ENCODE measurements at regions not wholly inside any gene's neighbourhood (a gene's known extent, or its start where the extent isn't known, plus 50 kb on each side); places are given as distances from the start of the nearest gene placed in this dataset.

- Histone ChIP-seq H3K4me2 (ENCODE audit: low read depth, low read length, poor library complexity, severe bottlenecking) (no peak overlapping the region), H3K36me3 (ENCODE audit: low read length) (no peaks in the 10 kb centered on the region), H3K27me3 (ENCODE audit: low read length) (no peaks in the 10 kb centered on the region), H2AFZ (ENCODE audit: low read depth, low read length, severe bottlenecking) (no peak overlapping the region), H3K9ac (ENCODE audit: low read length) (no peak overlapping the region), H3K79me2 (ENCODE audit: insufficient read depth, low read length) (no peaks in the 10 kb centered on the region), H3F3A (ENCODE audit: insufficient read depth) (no peaks in the 10 kb centered on the region), H3K9me3 (ENCODE audit: insufficient read depth, low read length) (no peaks in the 10 kb centered on the region), H4K20me1 (ENCODE audit: low read depth, low read length) (no peaks in the 10 kb centered on the region), H3K9me2 (replicated peaks; ENCODE audit: insufficient read depth, low read length) (no peaks in the 10 kb centered on the region), H3K4me3 (ENCODE audit: insufficient read depth, low read length, poor library complexity, severe bottlenecking) (no peak overlapping the region), H3K27ac (ENCODE audit: low read depth, low read length) (no peak overlapping the region)
- TF ChIP-seq CTCF (IDR thresholded peaks at IDR 0.05; ENCODE audit: insufficient read depth, low read length, poor library complexity, severe bottlenecking), result no peak
- no peak for TF ChIP-seq EZH2phosphoT487 (conservative IDR thresholded peaks at IDR 0.05; ENCODE audit: low read length)
These were observed 258.3 kb upstream of the KAZN start for GRCh38 chr1:14340002-14340785.

DNA sequence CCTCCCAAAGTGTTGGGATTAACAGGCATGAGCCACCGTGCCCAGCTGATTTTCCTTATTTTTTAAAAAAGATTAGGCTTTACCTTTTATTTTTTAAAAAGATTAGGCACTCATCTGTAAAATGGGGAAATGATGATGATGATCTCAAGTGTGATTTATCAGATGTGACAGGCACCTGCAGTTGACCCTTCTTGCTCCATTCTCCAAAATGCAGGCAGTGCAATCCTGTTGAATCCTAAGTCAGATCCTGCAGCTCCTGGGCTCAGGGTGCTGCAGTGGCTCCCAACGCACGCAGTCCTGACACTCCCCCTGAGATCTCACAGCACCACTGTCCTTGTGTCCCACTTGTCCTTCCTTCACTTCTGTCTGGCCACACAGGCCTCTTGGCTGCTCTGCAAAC lies 257.3 kb upstream of the KAZN start:
- Histone ChIP-seq H3K4me2 (ENCODE audit: low read depth, low read length, poor library complexity, severe bottlenecking) (no peak overlapping the region), H3K27me3 (ENCODE audit: low read length) (no peaks in the 10 kb centered on the region), H3K9me3 (ENCODE audit: insufficient read depth, low read length) (no peaks in the 10 kb centered on the region), H3K27ac (ENCODE audit: low read depth, low read length) (no peak overlapping the region), H3K9me2 (replicated peaks; ENCODE audit: insufficient read depth, low read length) (no peaks in the 10 kb centered on the region), H3F3A (ENCODE audit: insufficient read depth) (no peaks in the 10 kb centered on the region), H3K36me3 (ENCODE audit: low read length) (no peaks in the 10 kb centered on the region), H3K4me3 (ENCODE audit: insufficient read depth, low read length, poor library complexity, severe bottlenecking) (no peak overlapping the region), H3K79me2 (ENCODE audit: insufficient read depth, low read length) (no peaks in the 10 kb centered on the region), H4K20me1 (ENCODE audit: low read depth, low read length) (no peaks in the 10 kb centered on the region), H2AFZ (ENCODE audit: low read depth, low read length, severe bottlenecking) (no peak overlapping the region), H3K9ac (ENCODE audit: low read length) (no peak overlapping the region)
- TF ChIP-seq CTCF (IDR thresholded peaks at IDR 0.05; ENCODE audit: insufficient read depth, low read length, poor library complexity, severe bottlenecking), result no peak

DNA sequence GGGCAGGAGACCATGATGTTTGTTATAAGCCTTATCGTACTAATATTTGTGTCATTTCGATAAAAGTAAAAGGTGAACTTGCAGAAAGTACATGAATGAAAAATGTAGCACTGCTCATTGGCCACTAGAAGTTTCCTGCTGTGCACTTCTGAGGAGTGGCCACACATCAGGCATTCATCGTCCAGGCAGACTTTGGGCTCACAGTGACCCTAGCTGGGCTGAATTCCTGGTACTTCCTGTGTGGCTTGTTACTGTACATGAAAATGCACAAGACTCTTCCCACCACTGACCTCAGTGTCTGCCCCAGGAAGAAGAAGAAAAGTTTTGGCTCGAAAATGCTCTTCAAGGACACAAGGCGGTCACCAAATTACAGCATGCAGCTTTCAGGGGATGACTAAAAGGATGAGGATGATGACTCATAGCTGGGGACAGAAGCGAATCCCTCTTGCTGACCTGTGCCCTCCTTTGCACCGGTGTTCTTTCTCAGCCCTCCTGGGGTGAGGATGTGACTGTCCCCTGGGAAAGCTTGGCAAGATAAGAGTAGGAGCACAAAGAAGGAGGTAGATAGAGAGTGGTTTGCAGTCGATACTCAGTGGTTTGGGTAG lies 252.4 kb upstream of the KAZN start:
- no peaks in the 10 kb centered on the region for H3K27me3 ChIP-seq (ENCODE audit: low read length)
- H3K9ac ChIP-seq (ENCODE audit: low read length), result no peak overlapping the region
- no peaks in the 10 kb centered on the region for H3K36me3 ChIP-seq (ENCODE audit: low read length)
- no peak overlapping the region for H3K4me3 ChIP-seq (ENCODE audit: insufficient read depth, low read length, poor library complexity, severe bottlenecking)
- no peak overlapping the region for H2AFZ ChIP-seq (ENCODE audit: low read depth, low read length, severe bottlenecking)
- H3K4me2 ChIP-seq (ENCODE audit: low read depth, low read length, poor library complexity, severe bottlenecking), result no peak overlapping the region
- TF ChIP-seq EZH2phosphoT487 (conservative IDR thresholded peaks at IDR 0.05; ENCODE audit: low read length) (no peak), CTCF (IDR thresholded peaks at IDR 0.05; ENCODE audit: insufficient read depth, low read length, poor library complexity, severe bottlenecking) (no peak)
- no peaks in the 10 kb centered on the region for H3F3A ChIP-seq (ENCODE audit: insufficient read depth)
- H4K20me1 ChIP-seq (ENCODE audit: low read depth, low read length), result no peaks in the 10 kb centered on the region
- H3K79me2 ChIP-seq (ENCODE audit: insufficient read depth, low read length), result no peaks in the 10 kb centered on the region
- H3K9me2 ChIP-seq (replicated peaks; ENCODE audit: insufficient read depth, low read length), result no peaks in the 10 kb centered on the region
- H3K27ac ChIP-seq (ENCODE audit: low read depth, low read length), result no peak overlapping the region
- no peaks in the 10 kb centered on the region for H3K9me3 ChIP-seq (ENCODE audit: insufficient read depth, low read length)

All from SU-DHL-6 (cell line).